Hematopoietic multipotent progenitor cell (in vitro differentiated cells): ENCODE measurements at regions not wholly inside any gene's neighbourhood (a gene's known extent, or its start where the extent isn't known, plus 50 kb on each side); places are given as distances from the start of the nearest gene placed in this dataset. TPM values are rescaled to one million over a fixed set of nuclear protein-coding genes. Genes with fewer than 3 reads are reported as not detected.

ENCODE experiments used
- DNase-seq, 3 donors: peaks; one replicate each; pipeline ENCODE4 v3.0.0-alpha.2; 2011 to 2015; ENCODE audit warnings: low read depth in 2 of 3, low spot score in 2 of 3
- small RNA-seq: library from RNA; depleted of rRNA; stranded (forward); fragments of <200 nt; gene quantifications from one replicate; pipeline ENCODE3, GENCODE V24; 2012

GRCh38 chr21:17446737-17447136 lies 66.1 kb upstream of the CXADR start:
- DNase-seq, result no peak

DNA sequence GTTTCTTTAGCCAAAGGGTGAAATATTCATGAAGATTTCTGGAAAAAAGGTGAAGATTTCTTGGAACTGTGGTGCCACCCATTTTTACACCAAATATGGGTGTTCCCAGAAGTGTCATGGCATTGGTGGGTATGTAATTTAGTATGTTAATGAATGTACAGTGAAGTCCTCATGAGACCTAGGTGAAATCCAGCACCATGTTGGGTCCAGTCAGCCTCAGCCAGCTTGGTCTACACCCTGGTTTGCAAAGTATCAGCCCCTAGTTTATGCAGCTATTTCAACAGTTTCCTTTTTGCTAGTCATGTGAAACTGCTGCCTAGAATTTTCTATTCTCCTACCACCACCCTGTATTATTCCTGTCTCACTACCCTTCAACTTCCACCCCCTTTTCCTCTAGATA lies 63.1 kb upstream of the CXADR start:
- no peak for DNase-seq

DNA sequence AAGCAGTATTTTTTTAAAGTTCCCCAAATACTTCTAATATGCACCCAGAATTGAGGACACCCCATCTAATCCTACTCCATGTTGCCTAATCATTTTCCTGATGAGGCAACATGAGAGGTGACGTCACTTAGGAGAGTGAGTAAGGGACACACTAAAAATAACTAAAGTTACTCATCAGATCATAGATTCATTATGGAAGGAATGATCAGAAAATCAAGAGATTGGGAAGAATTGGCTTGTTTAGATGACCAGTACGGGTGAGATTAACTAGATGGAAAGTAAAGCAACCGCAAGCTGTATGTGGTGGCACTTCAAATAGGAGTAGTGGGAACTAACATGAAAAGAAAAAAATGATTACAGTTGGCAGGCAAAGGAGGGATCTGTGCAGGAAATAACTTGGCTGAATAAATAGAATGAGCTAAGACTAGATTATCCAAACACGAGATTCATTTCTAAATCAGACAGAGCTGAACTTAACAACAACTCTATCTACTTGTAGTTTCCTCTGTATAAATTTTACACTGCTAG lies 61.4 kb upstream of the CXADR start:
- DNase-seq, result no peak

DNA sequence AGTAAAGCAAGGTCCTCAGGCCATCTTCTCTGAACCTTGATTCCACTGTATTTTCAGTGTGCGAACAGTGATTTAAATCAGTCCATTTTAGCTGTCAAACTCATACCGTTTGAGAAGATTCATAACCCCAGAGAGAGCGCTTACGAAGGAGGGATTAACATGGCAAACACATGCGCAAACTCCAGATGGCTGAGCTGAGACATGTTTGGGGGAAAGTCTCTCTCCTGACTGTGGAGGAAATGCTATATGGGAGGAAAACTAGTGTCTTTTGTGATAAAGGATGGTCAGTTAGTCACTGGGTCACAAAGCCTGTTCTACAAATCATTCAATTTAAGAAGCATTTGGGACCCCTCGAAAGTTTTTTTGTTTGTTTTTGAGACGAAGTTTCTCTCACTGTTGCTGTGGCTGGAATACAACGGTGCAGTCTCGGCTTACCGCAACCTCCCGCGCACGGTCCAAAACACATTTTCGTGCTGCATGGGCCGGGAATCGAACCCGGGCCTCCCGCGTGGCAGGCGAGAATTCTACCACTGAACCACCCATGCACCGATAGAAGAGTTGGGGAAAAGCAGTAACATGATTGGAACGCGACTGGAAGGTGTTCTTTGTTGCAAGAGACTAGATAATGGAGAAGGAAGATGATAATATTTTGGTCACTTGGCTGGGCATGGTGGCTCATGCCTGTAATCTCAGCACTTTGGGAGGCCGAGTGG lies 58.4 kb upstream of the CXADR start:
- peak in 2 of 3 donors; percentile 38 to 68 for DNase-seq

GRCh38 chr21:17455028-17455353 lies 57.9 kb upstream of the CXADR start:
- no peak for DNase-seq

- DNase-seq, result no peak
Observed at GRCh38 chr21:17455451-17455850, 57.4 kb upstream of the CXADR start.

- DNase-seq, result no peak
Observed at GRCh38 chr21:17458279-17458678, 54.6 kb upstream of the CXADR start.

DNA sequence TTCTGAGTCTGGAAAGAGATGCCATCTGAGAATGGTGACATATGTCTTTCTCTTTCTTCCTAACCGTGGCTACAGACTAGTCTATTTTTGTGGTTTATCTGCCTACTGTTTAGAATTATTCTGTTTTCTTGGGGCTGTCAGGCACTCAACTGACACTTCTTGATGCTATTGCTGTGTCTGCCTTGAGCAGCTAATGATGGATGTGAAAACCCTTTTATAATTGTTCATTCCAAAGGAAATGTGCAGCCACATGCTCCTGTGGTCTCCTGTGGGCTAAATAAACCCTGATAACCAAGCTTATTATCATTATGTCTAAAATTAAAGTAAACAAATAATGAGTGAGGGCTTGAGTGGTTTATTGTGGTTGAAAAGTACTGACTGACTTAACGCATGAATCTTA lies 52.7 kb upstream of the CXADR start:
- no peak for DNase-seq

- no peak for DNase-seq
Observed at GRCh38 chr21:17461014-17461413, 51.8 kb upstream of the CXADR start.

DNA sequence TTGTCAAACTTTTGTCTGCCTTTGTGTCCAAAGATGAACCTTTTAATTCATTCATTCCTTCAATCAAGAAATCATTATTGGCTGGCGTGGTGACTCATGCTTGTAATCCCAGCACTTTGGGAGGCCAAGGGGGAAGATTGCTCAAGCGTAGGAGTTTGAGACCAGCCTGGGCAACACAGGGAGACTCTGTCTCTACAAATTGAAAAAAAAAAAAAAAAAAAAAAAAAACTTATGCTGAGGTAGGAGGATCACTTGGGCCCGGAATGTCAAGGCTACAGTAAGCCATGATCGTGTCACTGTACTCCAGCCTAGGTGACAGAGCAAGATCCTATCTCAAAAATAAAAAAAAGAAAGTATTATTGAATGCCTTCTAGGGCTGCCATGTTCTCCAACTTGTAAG lies 51.3 kb upstream of the CXADR start:
- DNase-seq, result no peak

- DNase-seq, result peak in 1 of 3 donors; percentile 6
Observed at GRCh38 chr21:17462276-17462981, 50.4 kb upstream of the CXADR start.

Small RNAs in the stretch of these regions (small RNA-seq; reads per million reads assigned to genes)
- gene MIR125B2 (2.6 reads per million, percentile 75 among the genes with 10 or more reads in this experiment), gene MIR99A (6,793 reads per million, percentile 100 among the genes with 10 or more reads in this experiment), gene MIRLET7C (860 reads per million, percentile 99 among the genes with 10 or more reads in this experiment), gene RNU1-98P (0.20 reads per million), gene RNU6-113P (not detected), gene RNU6-426P (not detected), gene SNORD74B (not detected)
